HG03175 (cell line): ENCODE measurements at regions not wholly inside any gene's neighbourhood (a gene's known extent, or its start where the extent isn't known, plus 50 kb on each side); places are given as distances from the start of the nearest gene placed in this dataset.
"Not testable (repeated sequence)": the region's sequence is repeated elsewhere in the genome, so short reads cannot be mapped to it uniquely, and the experiment has no call there.

Experiments
- ATAC-seq: cut with Tn5 transposase; IDR thresholded peaks from one replicate; pipeline ENCODE4 v1.9.1; 2021; ENCODE audit warnings: mild to moderate bottlenecking, moderate library complexity; ENCODE audit not compliant: unreplicated experiment

DNA sequence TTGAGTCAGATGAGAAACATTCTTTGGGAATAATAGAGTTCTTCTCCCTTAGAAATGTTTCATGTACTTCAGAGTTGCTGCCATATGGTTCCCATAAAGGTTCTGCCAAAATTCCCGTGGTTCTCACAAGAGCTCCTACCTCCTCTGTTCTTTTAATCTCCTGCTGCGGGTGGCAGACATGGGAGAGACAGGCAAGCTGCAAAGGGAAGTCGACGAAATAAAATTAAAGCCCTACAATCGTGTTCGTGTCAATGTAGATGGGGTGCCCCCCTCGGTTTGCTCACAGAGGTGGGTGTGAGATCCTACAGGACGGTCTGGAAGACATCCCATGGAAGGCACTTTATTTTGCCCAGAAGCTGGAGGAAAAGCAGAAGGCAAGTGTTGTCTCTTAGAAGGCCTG is 276.0 kb downstream of the RWDD3 start:
- no peak for ATAC-seq

DNA sequence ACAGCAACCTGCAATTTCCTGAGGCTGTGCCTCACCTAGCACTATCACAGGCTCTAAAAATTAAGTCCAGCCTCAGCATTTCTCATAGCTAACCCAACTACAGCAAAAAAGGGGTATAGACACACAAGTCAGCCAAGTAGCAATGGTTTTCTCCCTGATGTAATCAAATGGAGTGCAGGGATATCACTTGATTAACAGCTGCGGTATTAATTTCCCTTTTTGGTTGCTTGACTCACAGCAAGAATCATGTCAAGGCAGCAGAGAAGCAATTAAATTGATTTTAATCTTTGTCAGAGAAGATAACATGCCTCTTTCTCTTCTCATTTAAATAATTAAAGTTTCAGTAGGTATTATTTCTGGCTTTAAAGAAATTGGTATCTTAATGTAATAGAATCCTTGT is 278.9 kb downstream of the RWDD3 start:
- no peak for ATAC-seq

DNA sequence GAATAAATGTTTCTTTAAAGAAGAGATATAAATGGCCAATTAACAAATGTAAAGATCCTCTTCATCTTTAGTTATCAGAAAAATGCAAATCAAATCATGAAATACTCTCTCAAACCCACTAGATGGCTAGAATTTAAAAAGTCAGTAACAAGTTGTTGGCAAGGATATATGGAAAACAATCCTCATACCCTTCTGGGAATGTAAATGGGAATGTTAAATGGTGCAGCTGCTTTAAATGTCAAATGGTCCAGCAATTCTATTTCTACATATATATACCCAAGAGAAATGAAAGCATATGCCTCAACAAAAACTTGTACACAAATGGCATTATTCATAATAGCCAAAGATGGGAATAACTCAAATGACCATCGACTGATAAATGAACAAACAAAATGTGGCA is 283.5 kb downstream of the RWDD3 start:
- no peak for ATAC-seq

GRCh38 chr1:95518310-95518709 is 284.3 kb downstream of the RWDD3 start:
- no peak for ATAC-seq

GRCh38 chr1:95520390-95520789 is 286.4 kb downstream of the RWDD3 start:
- ATAC-seq, result no peak

DNA sequence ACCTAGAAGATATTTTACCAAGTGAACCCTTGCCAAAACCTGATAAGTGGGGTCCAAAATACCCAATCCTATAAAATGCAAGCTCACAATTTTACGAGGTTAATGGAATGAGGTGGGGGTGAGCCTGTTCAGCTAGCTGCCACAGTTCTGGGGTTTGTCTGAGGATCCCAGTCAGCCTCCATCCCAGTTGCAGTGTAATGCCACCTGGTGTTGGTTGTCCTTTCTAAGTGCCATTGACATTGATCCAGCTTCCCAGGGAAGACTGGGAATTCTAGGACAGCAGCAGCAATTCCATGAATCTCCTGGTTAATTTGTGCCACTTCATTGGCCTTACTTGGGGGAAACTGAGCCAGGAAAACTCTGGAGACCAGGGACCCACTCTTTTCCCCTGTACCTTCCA is 298.3 kb downstream of the RWDD3 start:
- no peak for ATAC-seq

- no peak for ATAC-seq
These were observed 301.0 kb downstream of the RWDD3 start for GRCh38 chr1:95534985-95535384.

- ATAC-seq, result no peak
These were observed 301.6 kb downstream of the RWDD3 start for GRCh38 chr1:95535614-95536013.

- ATAC-seq, result no peak
These were observed 302.5 kb downstream of the RWDD3 start for GRCh38 chr1:95536501-95536900.

DNA sequence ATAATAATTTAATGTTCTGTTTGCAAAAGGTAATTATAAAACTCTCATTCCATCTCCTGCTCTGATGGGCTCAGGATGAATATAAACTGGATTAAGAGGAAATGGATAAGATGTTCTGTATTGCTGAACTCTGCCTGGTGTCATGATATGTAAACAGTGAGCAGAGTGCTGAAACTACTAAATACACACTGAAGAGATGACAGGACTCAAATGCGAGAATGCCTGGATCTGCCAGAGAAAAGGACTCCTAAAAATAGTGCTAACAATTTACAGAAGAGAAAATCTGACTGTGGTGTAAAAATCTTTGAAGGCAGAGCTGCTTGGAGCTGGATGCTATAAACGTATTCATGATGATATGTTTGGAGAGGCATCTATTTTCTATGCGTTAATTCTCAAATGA is 303.2 kb downstream of the RWDD3 start:
- no peak for ATAC-seq

GRCh38 chr1:95538242-95538641 is 304.2 kb downstream of the RWDD3 start:
- ATAC-seq, result not testable (repeated sequence)

DNA sequence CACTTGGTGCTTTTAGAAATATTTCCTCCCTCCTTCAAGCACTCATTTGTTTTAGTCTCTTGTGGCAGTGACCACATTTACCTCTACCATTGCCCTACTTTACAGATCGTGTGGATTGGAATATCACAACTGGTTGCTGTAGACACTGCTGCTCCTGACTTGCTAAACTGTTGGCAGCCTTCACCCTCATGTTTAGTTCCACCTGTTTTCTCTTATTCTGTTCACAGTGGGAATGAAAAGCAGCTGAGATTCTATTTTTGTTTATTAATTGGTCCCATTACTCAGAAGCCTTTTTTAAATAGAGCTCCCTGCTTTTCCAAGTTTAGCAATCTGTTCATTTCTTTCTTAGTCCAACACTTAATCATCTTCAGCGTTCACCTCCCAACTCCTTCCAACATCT is 308.9 kb downstream of the RWDD3 start:
- no peak for ATAC-seq

DNA sequence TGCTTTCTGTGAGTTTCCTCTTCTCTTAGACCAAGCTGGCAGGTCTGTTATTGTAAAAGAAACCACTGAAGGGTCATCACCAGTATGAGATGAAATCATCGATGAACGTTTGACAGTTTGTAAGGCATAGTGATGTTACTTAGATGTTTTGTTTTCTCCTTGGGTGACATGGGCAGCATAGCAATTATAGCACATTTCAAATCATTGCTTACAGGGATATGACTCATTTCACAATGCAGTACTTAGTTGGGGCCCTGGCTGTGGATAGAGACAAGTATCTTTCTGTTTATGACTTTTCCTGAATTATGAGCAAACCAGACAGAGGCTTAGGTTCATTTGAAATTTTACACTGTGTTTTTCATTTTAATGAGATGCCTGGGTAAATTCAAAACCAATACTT is 313.0 kb downstream of the RWDD3 start:
- no peak for ATAC-seq

DNA sequence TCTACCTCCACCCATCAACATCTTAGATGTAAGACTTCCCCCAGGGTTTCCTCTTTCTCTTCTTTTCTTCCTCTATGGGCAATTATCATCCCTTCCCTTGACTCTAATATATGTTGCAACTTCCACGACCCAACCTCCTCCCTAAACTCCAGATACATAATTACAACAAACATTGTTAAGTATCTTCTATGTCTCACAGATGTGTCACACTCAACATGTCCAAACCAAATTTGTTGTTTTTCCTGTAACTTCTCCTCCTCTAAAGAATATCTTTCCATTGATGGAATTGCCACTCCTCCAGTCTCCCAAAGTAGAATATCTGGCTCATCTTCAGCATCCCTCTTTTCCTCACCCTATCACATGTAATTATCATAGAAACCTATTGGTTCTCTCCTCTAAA is 314.2 kb downstream of the RWDD3 start:
- ATAC-seq, result no peak

DNA sequence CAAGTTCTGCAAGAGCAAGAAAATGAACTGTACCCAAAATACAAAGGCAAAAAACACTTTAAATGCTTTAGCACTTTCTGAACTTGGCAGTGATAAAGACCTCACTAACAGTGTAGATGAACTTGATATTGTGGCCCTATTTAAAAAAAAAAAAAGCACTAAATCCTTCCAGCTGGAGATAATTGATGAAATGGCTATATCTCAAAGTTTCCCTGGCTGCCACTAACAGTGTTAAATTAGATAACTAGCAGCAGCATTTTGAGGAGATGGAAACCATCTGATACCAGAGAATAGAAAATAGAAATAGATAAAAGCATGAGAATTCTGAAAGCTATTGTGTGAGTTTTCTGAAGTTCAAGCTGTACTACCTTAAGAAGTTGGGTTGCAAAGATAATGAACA is 317.2 kb downstream of the RWDD3 start:
- no peak for ATAC-seq

DNA sequence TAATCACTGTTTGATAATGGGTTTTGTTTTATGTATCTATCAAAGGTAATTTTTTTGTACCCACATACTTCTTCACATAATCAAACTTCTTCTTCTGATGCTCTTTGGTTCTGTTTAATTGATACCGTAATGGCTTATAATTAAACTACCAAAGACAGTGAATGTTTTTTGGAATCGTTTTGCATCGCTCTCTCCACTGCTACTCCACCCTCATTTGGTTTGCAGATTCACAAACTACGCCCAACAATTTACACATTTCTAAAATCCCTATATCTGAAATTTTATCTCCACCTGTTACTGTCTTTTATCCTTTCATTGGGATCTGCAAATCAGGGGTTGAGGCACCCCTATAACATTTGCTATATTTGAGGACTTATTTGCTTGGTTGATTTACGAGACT is 319.6 kb downstream of the RWDD3 start:
- ATAC-seq, result no peak

DNA sequence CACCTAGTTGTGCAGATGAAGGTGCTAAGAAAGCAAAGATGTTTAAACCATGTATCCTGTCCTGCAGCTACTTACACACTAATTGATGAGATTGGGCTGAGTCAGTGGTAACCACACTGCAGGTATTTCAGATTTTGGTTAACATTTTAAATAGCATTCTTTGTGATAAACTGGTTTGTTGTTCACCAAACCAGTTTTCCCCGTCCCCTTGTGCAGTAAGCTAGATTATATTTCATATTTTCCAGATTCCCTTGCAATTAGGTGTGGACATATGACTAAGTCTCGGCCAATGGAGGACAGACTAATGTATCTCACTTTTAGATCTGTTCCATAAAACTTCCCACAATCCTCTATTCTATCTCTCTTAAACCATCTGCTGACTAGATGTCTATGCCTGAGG is 320.4 kb downstream of the RWDD3 start:
- ATAC-seq, result no peak

DNA sequence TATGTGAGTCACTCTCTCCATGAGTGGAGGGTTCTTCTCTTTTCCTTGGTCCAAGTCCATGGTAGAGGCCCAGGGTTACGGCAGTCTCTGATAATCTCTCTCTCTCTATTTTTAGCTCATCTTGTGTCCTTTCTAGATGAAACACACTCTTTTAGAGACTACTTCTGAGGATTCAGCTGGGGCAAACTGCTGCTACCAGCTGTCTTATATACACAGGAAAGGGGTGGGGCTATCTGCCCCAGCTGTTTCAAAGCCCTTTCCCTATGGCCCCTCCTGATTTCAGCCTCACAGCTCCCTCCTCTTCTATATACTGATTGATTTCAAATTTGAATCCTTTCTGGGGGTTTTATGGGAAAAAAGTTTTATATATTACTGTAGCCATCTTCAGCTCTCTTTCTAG is 324.8 kb downstream of the RWDD3 start:
- no peak for ATAC-seq

DNA sequence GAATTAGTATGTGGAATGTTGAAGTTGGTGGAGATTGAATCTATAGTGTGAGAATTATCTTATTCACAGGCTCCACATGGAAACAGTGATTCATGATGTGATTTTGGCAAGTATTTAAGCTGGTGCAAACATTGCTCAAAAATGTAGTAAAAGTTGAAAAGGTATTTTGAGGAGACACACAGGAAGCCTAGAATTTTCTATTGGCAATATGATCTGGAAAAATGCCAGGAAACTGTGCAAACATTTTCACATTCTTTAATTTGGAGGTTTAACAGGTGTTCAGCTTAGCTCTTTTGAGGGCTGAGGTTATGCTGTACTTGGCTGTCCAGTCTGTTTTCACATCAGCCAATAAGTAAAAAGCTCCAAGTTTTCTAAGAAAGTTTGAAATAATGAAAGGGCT is 327.3 kb downstream of the RWDD3 start:
- no peak for ATAC-seq

DNA sequence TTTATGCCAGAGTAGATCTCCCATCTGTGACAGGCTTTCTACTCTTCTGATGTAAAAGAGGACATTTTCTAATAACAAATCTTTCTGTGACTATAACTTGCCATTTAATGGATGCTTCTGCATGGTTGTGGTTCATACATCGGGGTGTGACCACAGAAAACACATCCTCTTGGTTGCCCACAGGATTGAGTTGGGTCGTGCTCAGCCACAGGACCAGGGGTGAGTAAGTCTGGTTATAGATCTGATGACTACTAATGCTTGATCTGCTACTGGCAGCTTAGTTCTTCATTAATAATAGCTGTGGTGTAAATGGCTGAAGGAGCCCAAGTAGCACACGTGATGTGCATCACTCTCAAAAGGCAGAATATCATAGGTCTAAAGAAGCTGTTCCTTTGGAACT is 328.2 kb downstream of the RWDD3 start:
- ATAC-seq, result no peak

DNA sequence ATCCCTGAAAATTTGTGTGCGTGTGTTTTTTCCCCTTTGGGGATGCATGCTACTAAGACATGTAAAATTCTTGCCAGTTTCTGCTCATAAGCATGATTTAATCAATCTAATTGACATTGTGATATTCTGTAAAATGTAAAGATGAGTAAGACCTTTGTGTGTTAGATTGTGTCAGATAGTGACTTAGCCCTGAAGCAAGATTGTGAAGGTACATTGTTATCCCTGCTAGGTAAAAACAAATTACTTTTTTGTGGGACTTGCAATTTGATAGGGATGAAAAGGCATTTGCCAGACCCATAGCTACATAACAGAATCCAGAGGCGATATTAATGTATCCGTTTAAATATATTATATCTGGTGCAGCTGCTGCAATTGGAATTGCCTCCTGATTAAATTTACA is 338.0 kb downstream of the RWDD3 start:
- ATAC-seq, result no peak

GRCh38 chr1:95572962-95573361 is 339.0 kb downstream of the RWDD3 start:
- no peak for ATAC-seq

- ATAC-seq, result no peak
These were observed 341.3 kb downstream of the RWDD3 start for GRCh38 chr1:95575291-95575690.

DNA sequence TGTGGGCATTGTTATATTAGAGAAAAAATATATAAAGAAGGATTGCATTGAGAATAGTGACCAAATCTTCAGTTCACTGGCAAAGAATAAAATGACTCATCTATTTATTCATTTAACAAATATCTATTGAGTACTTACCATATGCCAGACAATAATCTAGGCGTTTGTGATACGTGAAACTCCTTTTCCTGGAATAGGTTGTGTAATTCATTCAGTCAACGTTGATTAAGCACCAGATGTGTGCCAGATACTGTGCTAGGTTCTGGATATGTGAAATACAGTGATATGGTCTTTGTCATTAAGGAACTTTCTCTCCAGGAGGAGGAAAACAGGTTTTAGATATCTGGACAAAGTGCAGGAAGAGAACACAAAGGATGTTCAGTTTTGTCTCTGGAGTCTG is 344.5 kb downstream of the RWDD3 start:
- ATAC-seq, result no peak
